ENCODE measurements at regions not wholly inside any gene's neighbourhood (a gene's known extent, or its start where the extent isn't known, plus 50 kb on each side); places are given as distances from the start of the nearest gene placed in this dataset.

- TF ChIP-seq EZH2 (IDR thresholded peaks at IDR 0.05; ENCODE audit: borderline replicate concordance, insufficient read depth, low read length, poor library complexity, severe bottlenecking) (no peak), MXI1 (conservative IDR thresholded peaks at IDR 0.05; ENCODE audit: poor library complexity, severe bottlenecking) (no peak), REST (IDR thresholded peaks at IDR 0.05; ENCODE audit: borderline replicate concordance) (no peak), SMC3 (conservative IDR thresholded peaks at IDR 0.05; ENCODE audit: poor library complexity) (no peak), TAF1 (IDR thresholded peaks at IDR 0.05; ENCODE audit: low read depth) (no peak), POLR2AphosphoS5 (IDR thresholded peaks at IDR 0.05) (no peak), RAD21 (conservative IDR thresholded peaks at IDR 0.05) (no peak), EP300 (conservative IDR thresholded peaks at IDR 0.05; ENCODE audit: poor library complexity, severe bottlenecking) (no peak), CTCF (IDR thresholded peaks at IDR 0.05; ENCODE audit: poor library complexity, severe bottlenecking) (no peak)
- Histone ChIP-seq H3K4me3 (ENCODE audit: low read length) (no peak overlapping the region), H3K9ac (ENCODE audit: low read length) (no peak overlapping the region), H3K4me2 (ENCODE audit: low read length) (no peak overlapping the region), H3K27ac (ENCODE audit: low read length) (no peak overlapping the region), H3K9me2 (ENCODE audit: insufficient read depth, low read length) (no peaks in the 10 kb centered on the region), H2AFZ (ENCODE audit: low read depth, low read length) (no peak overlapping the region), H3K27me3 (ENCODE audit: insufficient read depth, low read depth, low read length) (no peaks in the 10 kb centered on the region), H3K79me2 (replicated peaks; ENCODE audit: insufficient read depth, low read length) (no peaks in the 10 kb centered on the region), H3F3A (ENCODE audit: insufficient read depth, low read length, poor library complexity, severe bottlenecking) (no peaks in the 10 kb centered on the region), H3K36me3 (ENCODE audit: insufficient read depth, low read length) (no peaks in the 10 kb centered on the region), H3K9me3 (ENCODE audit: low read length) (no peaks in the 10 kb centered on the region), H4K20me1 (ENCODE audit: insufficient read depth) (no peaks in the 10 kb centered on the region)
These were observed 579.3 kb upstream of the CDH8 start for GRCh38 chr16:62615526-62615925.

- Histone ChIP-seq H3K4me3 (ENCODE audit: low read length) (no peak overlapping the region), H3K79me2 (replicated peaks; ENCODE audit: insufficient read depth, low read length) (no peaks in the 10 kb centered on the region), H3F3A (ENCODE audit: insufficient read depth, low read length, poor library complexity, severe bottlenecking) (no peaks in the 10 kb centered on the region), H3K27me3 (ENCODE audit: insufficient read depth, low read depth, low read length) (no peaks in the 10 kb centered on the region), H2AFZ (ENCODE audit: low read depth, low read length) (no peak overlapping the region), H3K36me3 (ENCODE audit: insufficient read depth, low read length) (no peaks in the 10 kb centered on the region), H3K9me3 (ENCODE audit: low read length) (no peaks in the 10 kb centered on the region), H3K9ac (ENCODE audit: low read length) (no peak overlapping the region), H3K27ac (ENCODE audit: low read length) (no peak overlapping the region), H3K9me2 (ENCODE audit: insufficient read depth, low read length) (no peaks in the 10 kb centered on the region), H4K20me1 (ENCODE audit: insufficient read depth) (no peaks in the 10 kb centered on the region), H3K4me2 (ENCODE audit: low read length) (no peak overlapping the region)
- TF ChIP-seq EZH2 (IDR thresholded peaks at IDR 0.05; ENCODE audit: borderline replicate concordance, insufficient read depth, low read length, poor library complexity, severe bottlenecking) (no peak), REST (IDR thresholded peaks at IDR 0.05; ENCODE audit: borderline replicate concordance) (no peak), CTCF (IDR thresholded peaks at IDR 0.05; ENCODE audit: poor library complexity, severe bottlenecking) (no peak), POLR2AphosphoS5 (IDR thresholded peaks at IDR 0.05) (no peak), TAF1 (IDR thresholded peaks at IDR 0.05; ENCODE audit: low read depth) (no peak), MXI1 (conservative IDR thresholded peaks at IDR 0.05; ENCODE audit: poor library complexity, severe bottlenecking) (no peak), SMC3 (conservative IDR thresholded peaks at IDR 0.05; ENCODE audit: poor library complexity) (no peak), EP300 (conservative IDR thresholded peaks at IDR 0.05; ENCODE audit: poor library complexity, severe bottlenecking) (no peak), RAD21 (conservative IDR thresholded peaks at IDR 0.05) (no peak)
These were observed 574.1 kb upstream of the CDH8 start for GRCh38 chr16:62610291-62610690.
